Loucy (cell line): ENCODE measurements at regions not wholly inside any gene's neighbourhood (a gene's known extent, or its start where the extent isn't known, plus 50 kb on each side); places are given as distances from the start of the nearest gene placed in this dataset.

Experiments used
- EZH2phosphoT487 ChIP-seq: fragments of 200-600 bp; IDR thresholded peaks from 2 replicates; pipeline ENCODE4 v1.6.1; 2018; ENCODE audit warnings: antibody characterized with exemption, mild to moderate bottlenecking, moderate library complexity, borderline replicate concordance
- TF ChIP-seq, protein P1 (sequence below): fragments of 200-600 bp; sonication (generic); conservative IDR thresholded peaks from 2 replicates; pipeline ENCODE4 v1.5.1; 2014; ENCODE audit warnings: mild to moderate bottlenecking, antibody characterized with exemption, low read length

DNA sequence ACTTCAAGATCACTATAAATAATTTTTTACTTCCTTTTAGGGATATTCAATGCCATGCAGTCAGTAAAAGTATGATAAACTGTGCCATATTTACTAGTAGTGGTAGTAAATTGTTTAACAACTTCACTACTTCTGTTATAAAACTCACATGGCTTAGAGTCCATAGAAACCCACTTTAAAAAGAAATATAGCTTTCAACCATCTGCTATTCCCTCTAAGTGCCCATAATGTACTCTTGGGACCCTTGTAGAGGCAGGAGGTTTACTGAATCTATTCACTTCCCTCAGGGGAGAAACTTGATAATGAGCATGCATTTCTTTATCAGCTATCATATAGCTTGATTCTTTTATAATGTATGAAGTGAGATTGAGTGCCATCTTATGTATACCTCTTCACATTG is 1448.4 kb upstream of the ALCAM start:
- TF ChIP-seq, protein P1, sequence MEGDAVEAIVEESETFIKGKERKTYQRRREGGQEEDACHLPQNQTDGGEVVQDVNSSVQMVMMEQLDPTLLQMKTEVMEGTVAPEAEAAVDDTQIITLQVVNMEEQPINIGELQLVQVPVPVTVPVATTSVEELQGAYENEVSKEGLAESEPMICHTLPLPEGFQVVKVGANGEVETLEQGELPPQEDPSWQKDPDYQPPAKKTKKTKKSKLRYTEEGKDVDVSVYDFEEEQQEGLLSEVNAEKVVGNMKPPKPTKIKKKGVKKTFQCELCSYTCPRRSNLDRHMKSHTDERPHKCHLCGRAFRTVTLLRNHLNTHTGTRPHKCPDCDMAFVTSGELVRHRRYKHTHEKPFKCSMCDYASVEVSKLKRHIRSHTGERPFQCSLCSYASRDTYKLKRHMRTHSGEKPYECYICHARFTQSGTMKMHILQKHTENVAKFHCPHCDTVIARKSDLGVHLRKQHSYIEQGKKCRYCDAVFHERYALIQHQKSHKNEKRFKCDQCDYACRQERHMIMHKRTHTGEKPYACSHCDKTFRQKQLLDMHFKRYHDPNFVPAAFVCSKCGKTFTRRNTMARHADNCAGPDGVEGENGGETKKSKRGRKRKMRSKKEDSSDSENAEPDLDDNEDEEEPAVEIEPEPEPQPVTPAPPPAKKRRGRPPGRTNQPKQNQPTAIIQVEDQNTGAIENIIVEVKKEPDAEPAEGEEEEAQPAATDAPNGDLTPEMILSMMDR = no peak
- no peak for TF ChIP-seq EZH2phosphoT487
